ENCODE measurements at regions not wholly inside any gene's neighbourhood (a gene's known extent, or its start where the extent isn't known, plus 50 kb on each side); places are given as distances from the start of the nearest gene placed in this dataset.

DNA sequence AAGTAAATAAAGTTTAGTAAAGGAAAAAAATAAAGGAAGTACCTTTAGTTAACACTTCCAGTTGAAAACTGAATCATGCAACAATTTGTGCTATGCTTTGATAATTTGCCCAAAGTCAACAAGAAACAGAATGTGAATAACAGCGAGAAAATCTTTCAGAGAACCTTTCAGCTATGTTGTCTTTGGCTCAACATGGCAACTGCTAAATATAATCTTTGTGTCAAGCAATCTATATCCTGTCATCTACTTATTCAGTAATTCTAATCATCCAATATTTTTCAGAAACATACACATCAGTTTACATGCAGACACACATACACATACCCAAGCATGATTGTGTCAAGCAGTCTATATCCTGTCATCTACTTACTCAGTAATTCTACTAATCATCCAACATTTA lies 136.0 kb upstream of the PABPC4L start:
- WGBS (ENCODE audit: missing lambda C conversion rate): 12% methylated on average over 1 of the region's 1 CpG
- ATAC-seq: no peak
- Histone ChIP-seq H3K9me3 (no peaks in the 10 kb centered on the region), H3K4me3 (no peak overlapping the region), H3K4me2 (no peak overlapping the region), H3K27ac (no peak overlapping the region), H3K4me1 (no peaks in the 10 kb centered on the region)
- POLR2A ChIA-PET: no interaction called here
- CTCF ChIA-PET: no interaction called here
- TF ChIP-seq NR3C1 (IDR thresholded peaks at IDR 0.05): no peak
- no peak for TF ChIP-seq ZC3H11A (IDR thresholded peaks at IDR 0.05)
- no peak for TF ChIP-seq EHMT2 (IDR thresholded peaks at IDR 0.05; ENCODE audit: low read depth)
- no peak for TF ChIP-seq ZFP36 (IDR thresholded peaks at IDR 0.05; ENCODE audit: borderline replicate concordance, partially characterized antibody)
- TF ChIP-seq MAFK (IDR thresholded peaks at IDR 0.05; ENCODE audit: partially characterized antibody): no peak
- no peak for TF ChIP-seq BHLHE40 (IDR thresholded peaks at IDR 0.05; ENCODE audit: low read depth, low read length)
- TF ChIP-seq, protein P1, sequence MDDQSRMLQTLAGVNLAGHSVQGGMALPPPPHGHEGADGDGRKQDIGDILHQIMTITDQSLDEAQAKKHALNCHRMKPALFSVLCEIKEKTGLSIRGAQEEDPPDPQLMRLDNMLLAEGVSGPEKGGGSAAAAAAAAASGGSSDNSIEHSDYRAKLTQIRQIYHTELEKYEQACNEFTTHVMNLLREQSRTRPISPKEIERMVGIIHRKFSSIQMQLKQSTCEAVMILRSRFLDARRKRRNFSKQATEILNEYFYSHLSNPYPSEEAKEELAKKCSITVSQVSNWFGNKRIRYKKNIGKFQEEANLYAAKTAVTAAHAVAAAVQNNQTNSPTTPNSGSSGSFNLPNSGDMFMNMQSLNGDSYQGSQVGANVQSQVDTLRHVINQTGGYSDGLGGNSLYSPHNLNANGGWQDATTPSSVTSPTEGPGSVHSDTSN (IDR thresholded peaks at IDR 0.05): no peak
- TF ChIP-seq CHD2 (IDR thresholded peaks at IDR 0.05; ENCODE audit: low read length, partially characterized antibody): no peak
- TF ChIP-seq, protein P2, sequence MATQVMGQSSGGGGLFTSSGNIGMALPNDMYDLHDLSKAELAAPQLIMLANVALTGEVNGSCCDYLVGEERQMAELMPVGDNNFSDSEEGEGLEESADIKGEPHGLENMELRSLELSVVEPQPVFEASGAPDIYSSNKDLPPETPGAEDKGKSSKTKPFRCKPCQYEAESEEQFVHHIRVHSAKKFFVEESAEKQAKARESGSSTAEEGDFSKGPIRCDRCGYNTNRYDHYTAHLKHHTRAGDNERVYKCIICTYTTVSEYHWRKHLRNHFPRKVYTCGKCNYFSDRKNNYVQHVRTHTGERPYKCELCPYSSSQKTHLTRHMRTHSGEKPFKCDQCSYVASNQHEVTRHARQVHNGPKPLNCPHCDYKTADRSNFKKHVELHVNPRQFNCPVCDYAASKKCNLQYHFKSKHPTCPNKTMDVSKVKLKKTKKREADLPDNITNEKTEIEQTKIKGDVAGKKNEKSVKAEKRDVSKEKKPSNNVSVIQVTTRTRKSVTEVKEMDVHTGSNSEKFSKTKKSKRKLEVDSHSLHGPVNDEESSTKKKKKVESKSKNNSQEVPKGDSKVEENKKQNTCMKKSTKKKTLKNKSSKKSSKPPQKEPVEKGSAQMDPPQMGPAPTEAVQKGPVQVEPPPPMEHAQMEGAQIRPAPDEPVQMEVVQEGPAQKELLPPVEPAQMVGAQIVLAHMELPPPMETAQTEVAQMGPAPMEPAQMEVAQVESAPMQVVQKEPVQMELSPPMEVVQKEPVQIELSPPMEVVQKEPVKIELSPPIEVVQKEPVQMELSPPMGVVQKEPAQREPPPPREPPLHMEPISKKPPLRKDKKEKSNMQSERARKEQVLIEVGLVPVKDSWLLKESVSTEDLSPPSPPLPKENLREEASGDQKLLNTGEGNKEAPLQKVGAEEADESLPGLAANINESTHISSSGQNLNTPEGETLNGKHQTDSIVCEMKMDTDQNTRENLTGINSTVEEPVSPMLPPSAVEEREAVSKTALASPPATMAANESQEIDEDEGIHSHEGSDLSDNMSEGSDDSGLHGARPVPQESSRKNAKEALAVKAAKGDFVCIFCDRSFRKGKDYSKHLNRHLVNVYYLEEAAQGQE (IDR thresholded peaks at IDR 0.05): no peak
- TF ChIP-seq, protein P3, sequence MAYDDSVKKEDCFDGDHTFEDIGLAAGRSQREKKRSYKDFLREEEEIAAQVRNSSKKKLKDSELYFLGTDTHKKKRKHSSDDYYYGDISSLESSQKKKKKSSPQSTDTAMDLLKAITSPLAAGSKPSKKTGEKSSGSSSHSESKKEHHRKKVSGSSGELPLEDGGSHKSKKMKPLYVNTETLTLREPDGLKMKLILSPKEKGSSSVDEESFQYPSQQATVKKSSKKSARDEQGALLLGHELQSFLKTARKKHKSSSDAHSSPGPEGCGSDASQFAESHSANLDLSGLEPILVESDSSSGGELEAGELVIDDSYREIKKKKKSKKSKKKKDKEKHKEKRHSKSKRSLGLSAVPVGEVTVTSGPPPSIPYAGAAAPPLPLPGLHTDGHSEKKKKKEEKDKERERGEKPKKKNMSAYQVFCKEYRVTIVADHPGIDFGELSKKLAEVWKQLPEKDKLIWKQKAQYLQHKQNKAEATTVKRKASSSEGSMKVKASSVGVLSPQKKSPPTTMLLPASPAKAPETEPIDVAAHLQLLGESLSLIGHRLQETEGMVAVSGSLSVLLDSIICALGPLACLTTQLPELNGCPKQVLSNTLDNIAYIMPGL (CRISPR knock-in tag; IDR thresholded peaks at IDR 0.05; ENCODE audit: borderline replicate concordance): no peak
- no peak for TF ChIP-seq FOSB (CRISPR knock-in tag; IDR thresholded peaks at IDR 0.05)
- TF ChIP-seq MAZ (IDR thresholded peaks at IDR 0.05; ENCODE audit: borderline replicate concordance, low read depth, low read length): no peak
- no peak for TF ChIP-seq ELK1 (IDR thresholded peaks at IDR 0.05; ENCODE audit: low read depth, low read length)
- no peak for TF ChIP-seq RNF2 (IDR thresholded peaks at IDR 0.05; ENCODE audit: borderline replicate concordance, low read depth)
- no peak for TF ChIP-seq E2F6 (IDR thresholded peaks at IDR 0.05; ENCODE audit: borderline replicate concordance, low read depth)
- DNase-seq (ENCODE audit: low read depth in 1 of 2, low spot score in 1 of 2): no peak
- FAIRE-seq: no peak

GRCh38 chr4:134328741-134329140 lies 127.2 kb upstream of the PABPC4L start:
- H3K4me1 ChIP-seq: no peaks in the 10 kb centered on the region
- no peak overlapping the region for H3K4me2 ChIP-seq
- FAIRE-seq (no peak), ATAC-seq (no peak), DNase-seq (ENCODE audit: low read depth in 1 of 2, low spot score in 1 of 2) (no peak)
- H3K27ac ChIP-seq: no peak overlapping the region
- H3K9me3 ChIP-seq: no peaks in the 10 kb centered on the region
- no peak overlapping the region for H3K4me3 ChIP-seq
- 44% methylated on average over 3 of the region's 9 CpGs for WGBS (ENCODE audit: missing lambda C conversion rate)
- ChIA-PET CTCF (no interaction called here), POLR2A (no interaction called here)
- TF ChIP-seq, protein P4, sequence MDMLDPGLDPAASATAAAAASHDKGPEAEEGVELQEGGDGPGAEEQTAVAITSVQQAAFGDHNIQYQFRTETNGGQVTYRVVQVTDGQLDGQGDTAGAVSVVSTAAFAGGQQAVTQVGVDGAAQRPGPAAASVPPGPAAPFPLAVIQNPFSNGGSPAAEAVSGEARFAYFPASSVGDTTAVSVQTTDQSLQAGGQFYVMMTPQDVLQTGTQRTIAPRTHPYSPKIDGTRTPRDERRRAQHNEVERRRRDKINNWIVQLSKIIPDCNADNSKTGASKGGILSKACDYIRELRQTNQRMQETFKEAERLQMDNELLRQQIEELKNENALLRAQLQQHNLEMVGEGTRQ (IDR thresholded peaks at IDR 0.05): no peak
- no peak for TF ChIP-seq SREBF2 (IDR thresholded peaks at IDR 0.05)
- TF ChIP-seq BHLHE40 (IDR thresholded peaks at IDR 0.05; ENCODE audit: low read depth, low read length): no peak
- TF ChIP-seq MYC (IDR thresholded peaks at IDR 0.05; ENCODE audit: borderline replicate concordance, low read length): no peak
- no peak for TF ChIP-seq KDM5A (IDR thresholded peaks at IDR 0.05)
- no peak for TF ChIP-seq EHMT2 (IDR thresholded peaks at IDR 0.05; ENCODE audit: low read depth)
- TF ChIP-seq ZFP36 (IDR thresholded peaks at IDR 0.05; ENCODE audit: borderline replicate concordance, partially characterized antibody): no peak
- TF ChIP-seq JUN (IDR thresholded peaks at IDR 0.05): no peak
- TF ChIP-seq RAD21 (conservative IDR thresholded peaks at IDR 0.05 in 1 of 2, IDR thresholded peaks at IDR 0.05 in 1 of 2): no peak
- TF ChIP-seq E2F6 (IDR thresholded peaks at IDR 0.05; ENCODE audit: borderline replicate concordance, low read depth): no peak
- TF ChIP-seq POLR2AphosphoS2 (conservative IDR thresholded peaks at IDR 0.05; ENCODE audit: low read length): no peak
- TF ChIP-seq NPAS2 (CRISPR knock-in tag; IDR thresholded peaks at IDR 0.05; ENCODE audit: borderline replicate concordance): no peak
- no peak for TF ChIP-seq HOXA7 (CRISPR knock-in tag; IDR thresholded peaks at IDR 0.05)
- TF ChIP-seq FOXS1 (CRISPR knock-in tag; IDR thresholded peaks at IDR 0.05): no peak
- no peak for TF ChIP-seq NR3C1 (IDR thresholded peaks at IDR 0.05)

All from A549 (cell line).